HT1080 (cell line): ENCODE measurements at regions not wholly inside any gene's neighbourhood (a gene's known extent, or its start where the extent isn't known, plus 50 kb on each side); places are given as distances from the start of the nearest gene placed in this dataset.

Experiments used
- DNase-seq: peaks from one replicate; pipeline ENCODE4 v3.0.0-alpha.2; 2015; ENCODE audit warnings: low read depth

DNA sequence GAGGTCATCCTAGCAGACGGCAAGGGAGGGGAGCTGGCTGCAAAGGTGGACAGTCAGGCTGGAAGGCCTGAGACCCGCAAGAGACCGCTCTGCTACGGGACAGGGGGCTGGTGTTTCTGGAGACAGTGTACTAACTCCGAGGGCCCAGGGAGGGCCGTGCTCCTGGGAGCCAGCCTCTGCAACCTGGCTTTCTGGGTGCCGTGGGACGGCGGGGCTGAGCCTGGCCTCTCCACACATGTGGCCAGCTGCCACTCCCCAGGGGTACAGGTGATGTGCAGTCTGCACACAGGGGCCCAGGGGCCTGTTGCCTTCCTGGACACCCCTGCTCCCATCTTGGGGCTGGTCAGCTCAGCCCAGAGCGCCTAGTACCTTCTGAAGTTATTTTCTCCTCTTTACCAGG, 92.2 kb downstream of the MRPL36 start:
- no peak for DNase-seq

DNA sequence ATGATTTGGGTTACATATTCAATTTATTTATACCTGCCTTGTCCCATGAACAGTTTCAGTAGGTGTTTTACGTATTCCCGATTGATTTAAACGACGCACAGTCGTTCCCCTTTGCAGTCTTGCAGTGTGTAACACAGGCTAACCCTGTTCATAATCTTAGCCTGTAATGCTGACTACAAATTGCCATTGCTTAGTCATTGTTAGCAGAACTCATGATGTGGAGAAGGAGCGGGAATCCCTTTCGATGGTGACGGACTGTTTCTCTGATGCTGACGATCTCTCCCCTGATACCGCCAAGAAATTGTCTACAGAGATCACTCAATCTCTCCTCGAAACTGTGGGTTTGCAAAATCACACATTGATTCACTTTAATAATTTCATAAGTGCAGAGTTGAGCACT, 93.2 kb downstream of the MRPL36 start:
- no peak for DNase-seq

DNA sequence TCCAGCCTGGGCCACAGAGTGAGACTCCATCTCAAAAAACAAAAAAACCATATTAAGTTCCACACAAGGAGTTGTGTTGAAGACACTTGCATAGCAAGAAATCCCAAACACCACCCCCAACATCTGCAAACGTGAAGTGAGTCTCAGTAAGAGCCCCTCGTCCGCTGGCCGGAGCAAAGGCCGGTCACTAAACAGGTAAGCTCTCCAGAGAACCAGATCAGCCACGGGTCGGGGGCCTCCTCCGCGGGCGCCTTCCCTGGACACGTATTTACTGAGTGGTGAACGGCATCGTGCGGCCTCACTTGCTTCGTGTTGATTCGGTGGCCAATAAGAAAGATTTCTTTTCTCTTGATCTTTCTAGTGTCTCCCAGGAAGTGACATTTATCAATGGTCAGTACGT, 93.6 kb downstream of the MRPL36 start:
- no peak for DNase-seq

DNA sequence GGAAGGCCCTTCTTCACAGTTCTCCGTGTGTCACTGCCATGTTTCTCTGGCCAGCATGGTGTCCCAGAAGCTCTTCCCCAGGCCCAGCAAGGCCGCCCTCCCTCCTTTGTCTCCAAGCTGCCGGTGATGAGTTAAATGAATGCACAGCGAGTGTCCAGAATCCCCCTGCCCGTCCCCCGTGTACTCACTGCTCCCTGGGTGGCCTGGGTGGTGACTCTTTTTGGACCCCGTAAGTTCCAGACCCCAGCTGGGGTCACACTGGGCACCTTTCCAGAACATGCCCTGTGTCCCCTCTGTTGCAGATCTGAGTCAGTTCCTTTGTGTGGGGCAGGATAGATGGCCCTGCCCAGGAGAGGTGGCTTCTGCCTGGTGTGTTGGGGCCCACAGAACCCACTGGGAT, 95.0 kb downstream of the MRPL36 start:
- DNase-seq = no peak

DNA sequence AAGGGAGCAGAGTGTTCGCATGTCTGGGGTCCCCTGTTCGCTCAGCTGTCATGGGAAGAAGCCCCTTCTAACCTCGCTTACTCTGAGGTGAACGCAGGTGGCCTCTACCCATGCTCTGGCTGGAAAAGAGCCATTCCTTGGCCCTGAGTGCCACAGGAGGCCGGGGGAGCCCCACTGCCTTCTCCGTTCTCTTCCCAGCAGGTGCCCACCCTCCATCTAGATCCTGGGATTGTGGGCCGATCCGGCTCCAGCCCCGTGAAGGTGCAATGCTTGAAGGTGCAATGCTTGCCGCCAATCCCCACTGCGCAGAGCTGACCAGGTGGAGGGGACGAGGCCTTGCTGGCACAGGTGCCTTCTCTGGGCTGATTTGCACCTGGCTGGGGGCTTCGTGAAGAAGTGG, 95.4 kb downstream of the MRPL36 start:
- no peak for DNase-seq

DNA sequence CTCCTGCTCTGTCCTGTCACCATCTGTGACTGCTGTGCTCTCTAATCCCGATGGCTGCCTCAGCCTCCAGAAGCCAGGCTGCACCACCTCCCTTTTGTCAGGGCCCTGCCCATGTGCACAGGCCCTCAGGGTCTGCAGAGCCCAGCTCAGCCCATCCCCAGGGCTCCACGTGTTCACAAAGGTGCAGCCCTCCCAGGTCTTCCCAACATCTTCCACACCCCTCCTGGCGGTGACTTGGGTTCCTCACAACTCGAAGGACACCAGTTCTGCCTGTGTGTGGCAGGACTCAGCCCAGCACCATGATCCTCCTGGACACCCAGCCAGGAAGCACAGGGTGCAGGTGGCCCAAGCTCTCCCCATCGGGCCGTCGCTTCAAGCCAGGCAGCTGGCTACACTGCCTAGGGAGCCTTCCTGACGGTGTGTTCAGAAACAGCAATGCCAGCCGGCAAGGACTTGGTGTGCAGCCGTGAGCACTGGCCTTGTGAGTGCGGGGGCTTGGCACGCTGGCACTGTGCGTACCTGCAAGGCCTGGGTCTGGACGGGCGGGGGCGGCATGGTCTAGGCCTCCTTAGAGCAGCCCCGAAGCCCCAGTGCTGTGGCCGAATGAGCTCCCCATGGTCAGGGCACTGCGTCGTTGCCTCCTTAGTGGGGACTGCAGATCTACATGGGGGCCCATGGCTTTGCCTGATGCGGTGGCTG, 96.1 kb downstream of the MRPL36 start:
- no peak for DNase-seq

DNA sequence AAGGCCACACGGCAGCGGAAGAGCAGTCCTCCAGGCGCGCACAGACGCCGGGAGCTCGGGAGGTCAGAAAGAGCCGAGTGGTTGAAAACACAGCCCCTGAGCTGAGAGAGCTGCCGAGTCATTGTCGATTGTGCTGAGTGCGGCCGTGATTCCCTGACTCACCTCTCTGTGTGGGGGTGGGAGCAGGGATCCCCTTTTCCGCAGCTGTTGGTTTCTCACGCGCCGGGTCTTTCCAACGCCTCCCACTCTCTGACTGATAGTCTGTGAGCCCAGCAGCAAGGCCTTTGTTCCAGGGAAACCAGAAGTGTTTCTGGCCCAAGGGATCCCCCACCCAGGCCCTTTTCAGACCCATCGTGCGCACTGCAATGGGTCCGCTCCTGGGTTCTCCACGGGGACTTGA, 97.3 kb downstream of the MRPL36 start:
- peak; percentile 14 for DNase-seq

DNA sequence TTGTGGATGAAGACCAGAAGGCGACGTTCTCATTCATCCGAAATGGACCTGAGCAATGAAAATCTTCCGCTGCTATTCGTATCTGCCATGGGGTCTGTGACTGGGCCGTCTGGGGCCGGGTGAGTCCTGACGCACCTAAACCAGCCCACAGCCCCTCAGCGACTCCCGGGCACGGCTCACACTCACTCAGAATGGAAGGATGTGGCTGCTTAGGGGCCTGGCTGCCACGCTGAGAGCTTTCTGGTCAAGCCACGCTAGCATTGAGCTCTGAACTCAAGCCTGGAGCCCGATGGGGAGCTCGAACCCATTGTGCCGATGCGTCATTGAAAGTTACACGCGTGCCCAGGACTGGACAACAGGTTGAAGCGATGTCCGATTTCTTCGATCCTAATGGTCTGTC, 97.8 kb downstream of the MRPL36 start:
- no peak for DNase-seq

DNA sequence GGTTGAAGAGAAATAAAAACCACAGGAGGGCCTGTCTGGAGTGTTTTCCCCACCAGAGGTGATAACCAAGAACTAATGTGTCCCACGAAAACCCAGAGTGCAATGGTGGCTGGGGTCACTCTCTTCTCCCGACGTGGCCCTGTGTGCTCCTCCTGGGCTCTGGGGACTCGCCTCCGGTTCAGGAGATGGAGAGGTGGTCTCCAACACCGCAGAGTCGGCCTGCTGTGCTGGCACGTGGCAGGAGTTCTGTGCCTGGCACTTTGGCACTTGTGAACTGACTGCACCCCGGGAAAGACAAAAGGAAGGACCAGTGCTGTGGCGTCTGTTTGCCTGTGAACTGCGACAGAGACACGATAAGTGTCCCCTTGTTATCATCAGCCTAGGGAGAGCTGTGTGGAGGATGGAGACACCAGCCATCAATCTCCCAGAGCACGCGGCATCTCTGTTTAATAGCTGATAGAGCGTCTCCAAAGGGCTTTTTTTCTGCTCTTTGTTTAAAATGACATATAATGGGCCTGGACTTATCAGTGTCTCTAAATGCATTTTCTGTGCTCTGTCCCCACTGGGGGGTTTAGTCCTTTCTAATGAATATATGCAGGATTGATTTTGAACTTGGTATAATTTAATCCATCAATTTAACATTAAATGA, 98.3 kb downstream of the MRPL36 start:
- no peak for DNase-seq

DNA sequence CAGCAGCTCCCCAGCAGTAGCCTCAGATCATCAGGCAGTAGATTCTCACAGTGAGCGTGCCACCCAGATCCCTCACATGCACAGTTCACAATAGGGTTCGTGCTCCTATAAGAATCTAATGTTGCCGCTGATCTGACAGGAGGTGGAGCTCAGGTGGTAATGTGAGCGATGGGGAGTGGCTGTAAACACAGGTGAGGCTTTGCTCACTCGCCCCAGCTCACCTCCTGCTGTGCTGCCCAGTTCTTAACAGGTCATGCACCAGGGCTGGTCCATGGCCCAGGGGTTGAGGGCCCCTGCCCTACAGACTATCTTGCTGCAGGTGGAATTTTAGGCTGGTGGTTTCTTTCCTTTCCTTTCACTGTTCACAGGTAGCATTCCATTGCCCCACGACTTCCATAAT, 100.2 kb downstream of the MRPL36 start:
- DNase-seq = no peak

DNA sequence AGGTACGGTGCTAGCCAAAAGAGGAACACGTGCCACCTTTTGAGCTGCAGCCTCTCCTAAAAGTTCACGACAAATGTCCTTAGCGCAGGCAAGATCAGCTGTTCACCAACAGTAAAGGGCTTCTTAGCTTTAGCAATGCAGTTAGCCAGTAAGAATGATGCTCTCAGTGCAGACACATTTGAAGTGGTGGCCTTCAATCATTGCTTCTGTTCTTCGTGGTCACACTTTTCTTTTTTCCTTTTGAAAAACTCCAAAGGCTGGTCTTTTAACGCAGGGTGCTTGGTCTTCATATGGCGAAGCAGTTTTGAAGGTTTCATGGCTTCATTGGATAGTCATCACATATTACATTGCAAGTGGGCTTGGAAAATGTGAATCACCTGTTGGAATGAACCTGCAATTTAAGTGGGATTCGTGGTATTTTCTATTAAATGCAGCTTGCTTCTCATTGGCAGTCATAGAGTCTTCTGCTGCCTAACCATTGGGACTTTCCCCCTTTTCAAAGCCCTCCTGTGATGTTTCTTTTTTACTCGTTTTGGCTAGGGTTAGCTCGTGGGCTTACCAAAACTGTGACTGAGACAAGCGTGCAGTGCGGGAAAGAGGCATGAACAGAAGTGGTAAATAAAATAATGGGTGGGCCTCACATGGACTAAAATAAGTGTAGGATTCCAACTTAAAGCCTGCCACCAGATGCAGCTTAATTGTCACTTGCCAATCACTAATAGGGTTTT, 100.9 kb downstream of the MRPL36 start:
- DNase-seq = no peak

DNA sequence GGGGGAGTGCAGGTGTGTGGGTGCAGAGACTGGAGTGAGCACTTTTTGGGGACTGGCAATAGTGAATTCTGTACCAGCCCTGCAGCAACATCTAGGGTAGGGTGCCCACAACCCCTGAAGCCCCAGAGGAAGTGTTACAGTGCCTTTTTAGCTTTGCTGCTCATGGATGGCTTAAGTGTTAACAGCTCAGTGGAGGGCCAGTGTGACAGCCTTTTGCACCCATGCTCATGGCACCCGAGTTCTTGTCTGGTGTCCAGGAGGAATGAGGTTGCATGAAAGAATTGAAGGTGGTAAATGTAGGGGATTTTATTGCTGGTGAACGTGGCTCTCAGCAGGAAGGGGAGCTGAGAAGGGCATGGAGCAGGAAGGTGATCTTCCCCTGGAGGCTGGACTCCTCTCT, 107.3 kb downstream of the MRPL36 start:
- no peak for DNase-seq

DNA sequence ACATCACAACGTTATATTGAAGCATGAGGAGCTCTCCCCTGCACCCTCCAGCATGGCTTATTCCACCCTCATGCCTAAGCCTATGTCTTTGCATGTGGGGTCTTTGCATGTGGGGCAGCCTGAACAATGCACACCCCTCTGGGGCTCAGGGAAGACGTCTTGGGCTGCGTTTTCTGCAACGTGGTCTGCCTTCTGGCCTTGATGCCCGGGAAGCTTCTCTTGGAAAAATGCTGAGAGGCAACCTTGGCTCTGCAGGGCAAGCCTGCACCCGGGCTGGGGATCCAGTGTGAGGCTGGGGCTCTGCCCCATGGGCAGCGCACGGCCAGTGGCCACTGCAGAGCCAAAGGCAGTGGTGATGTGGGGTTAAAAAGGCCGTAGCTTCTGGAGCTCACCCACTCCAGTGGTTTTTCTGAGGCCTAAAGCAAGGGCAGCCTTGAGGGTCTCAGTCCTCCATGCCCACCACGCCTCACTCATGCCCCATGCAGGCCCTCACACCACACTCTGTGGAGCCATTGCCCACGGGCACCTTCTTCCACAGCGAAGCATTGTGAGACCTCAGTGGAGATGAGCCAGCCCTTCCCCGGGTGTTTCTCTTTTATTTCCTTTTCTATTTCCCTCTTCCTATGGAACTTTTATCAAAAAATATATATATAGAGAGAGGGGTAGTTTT, 112.2 kb downstream of the MRPL36 start:
- DNase-seq = no peak

DNA sequence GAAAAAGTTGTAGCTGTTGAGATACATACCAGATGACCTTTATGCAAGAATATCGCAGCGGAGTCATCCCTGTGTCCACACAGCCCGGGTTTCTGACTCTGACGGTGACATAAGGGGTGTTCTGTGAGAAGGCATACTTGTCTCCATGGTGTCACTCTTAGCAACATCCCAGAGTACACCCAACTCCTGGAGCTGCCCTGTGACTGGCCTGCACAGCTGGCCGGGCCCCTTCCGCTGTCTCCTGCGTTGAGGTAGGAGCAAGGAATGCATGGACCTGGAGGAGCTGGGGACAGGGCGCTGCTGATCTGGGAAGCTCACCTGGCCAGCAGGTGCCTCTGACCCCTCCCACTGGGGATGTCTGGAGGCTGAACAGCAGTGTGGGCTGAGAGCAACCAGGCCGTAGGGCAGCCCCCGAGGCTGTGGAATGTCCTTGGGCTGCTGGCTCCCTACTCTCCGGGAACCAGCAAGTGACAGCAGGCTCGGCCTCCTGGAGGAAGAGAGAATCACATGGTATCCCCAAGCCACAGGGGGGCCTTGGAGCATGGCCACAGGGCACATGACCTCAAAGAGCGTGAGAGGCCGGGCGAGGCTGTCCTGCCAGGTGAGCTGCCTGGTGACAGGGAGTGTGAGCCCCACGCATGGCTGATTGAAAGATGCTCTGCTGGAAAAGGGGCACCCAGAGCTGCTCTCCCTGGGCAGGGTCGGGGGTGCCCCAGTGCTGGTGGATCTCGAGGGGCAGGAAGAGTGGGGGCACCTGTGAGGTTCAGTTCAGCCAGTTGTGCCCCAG, 113.4 kb downstream of the MRPL36 start:
- DNase-seq = no peak

DNA sequence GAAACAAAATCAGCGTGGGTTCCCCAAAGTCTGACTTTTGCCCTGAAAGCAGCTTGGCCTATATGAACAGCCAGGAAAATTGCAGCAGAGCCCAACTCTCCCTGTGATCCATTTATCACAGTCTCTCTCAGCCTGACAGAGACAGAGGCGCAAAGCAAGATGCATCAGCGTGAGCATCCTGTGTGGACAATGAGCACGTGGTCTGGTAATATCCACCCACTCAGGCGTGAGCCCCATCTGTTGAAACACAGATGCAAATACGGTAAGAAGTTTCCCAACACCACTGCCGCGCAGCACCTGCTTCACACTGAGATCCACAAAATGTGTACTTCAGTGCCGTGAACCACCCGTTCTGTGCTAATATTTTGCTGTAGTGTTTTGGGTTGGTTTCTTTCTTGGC, 114.6 kb downstream of the MRPL36 start:
- no peak for DNase-seq

DNA sequence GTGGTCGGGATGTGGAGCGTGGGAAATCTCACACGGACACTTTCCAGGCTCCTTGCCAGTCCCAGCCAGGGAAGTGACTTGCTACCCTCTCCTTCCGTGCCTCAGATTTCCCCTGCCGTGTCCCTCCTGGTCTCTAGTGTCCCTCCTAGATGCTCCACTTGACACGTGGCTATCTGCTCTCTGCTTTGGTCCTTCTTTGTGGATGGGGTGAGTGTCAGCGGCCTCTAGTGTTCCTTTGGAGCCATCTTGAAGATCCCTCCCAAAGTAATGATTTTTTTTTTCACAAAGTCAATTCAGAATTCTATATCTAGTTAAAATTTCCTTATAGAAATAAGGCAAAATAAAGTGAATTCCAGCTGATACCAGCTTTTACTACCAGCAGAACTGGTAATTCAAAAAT, 117.7 kb downstream of the MRPL36 start:
- no peak for DNase-seq

DNA sequence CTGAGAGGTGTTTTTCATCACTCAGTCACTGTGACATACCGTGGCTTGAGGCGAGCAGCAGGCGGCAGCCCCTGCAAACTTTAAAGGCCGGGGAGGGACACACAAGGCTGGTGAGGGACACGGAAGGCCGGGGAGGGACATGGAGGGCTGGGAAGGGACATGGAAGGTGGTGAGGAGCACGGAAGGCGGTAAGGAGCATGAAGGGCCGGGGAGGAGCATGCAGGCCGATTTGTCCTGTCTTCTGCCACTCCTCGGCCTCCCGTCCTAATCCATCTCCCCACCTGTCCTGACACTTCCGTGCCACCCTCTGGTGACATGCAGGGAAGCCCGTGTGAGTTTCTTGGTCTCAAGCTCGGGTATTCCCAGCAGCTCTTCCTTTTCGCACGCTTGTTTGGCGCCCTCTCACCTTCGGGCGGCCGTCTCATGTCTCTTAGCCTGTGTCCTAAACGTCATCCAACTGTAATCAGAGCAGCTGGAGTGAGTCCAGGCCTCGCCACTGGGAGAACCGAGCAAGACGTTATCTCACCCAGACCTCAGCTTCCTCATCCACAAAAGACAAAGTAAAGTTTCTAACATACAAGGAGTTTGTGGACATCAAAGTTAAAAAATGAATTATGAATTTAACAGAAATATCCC, 126.5 kb downstream of the MRPL36 start:
- no peak for DNase-seq

DNA sequence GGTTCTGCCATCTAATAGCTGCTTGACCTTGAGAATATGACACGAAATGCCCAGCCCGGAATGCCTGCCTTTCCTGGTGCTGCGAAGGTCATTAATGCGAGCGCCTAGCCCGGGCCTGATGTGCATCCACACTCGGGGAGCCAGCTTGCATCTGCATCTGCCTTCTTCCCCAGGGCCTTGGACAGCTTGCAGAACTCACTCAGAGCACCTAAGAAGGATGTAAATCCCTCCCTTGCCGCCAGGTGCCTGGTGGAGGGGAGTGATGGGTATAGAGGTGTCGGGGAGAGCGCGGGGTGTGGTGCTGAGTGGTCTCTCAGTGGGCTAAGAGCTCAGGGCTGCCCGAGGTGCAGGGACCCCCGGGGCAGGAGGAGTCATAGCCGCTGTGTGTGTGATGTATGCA, 127.2 kb downstream of the MRPL36 start:
- no peak for DNase-seq

DNA sequence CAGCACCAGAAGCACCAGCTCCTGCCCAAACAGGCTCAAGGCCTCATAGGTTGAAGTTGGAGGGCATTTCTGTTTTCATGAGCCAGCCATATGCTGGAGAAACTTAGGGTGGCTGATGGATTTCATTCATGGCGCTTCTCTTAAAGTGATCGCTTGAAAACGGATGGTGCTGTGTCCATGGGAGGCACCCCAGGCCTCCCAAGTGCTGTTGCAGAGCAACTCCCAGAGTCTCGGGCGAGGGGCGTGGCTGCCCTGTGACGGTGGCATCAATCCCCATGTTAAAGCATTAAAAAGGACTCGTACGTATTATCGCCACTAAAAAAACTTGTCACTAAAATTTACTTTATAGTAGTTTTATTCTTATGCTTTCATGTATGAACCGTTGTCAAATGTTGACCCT, 128.3 kb downstream of the MRPL36 start:
- no peak for DNase-seq

DNA sequence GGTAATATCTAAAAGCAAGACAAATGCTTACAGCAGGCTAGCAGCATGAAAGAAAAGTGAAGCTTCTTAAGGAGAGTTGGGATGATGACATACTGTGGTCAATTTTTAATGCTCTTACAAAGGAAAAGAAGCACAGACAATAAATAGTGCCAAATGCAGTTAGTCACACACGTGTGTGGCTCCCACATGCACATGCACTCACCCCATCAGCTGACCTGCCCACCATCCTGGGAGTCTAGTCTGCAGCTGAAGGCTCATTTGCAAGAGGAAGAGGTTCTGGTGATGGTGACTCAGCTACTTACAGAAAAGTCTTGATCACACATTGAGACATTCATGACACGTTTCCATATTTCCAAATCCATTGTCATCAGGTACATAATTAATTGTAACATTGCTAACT, 129.3 kb downstream of the MRPL36 start:
- peak; percentile 56 for DNase-seq
